ENCODE measurements at regions not wholly inside any gene's neighbourhood (a gene's known extent, or its start where the extent isn't known, plus 50 kb on each side); places are given as distances from the start of the nearest gene placed in this dataset.

- Histone ChIP-seq H3K36me3 (ENCODE audit: control insufficient read depth in 4 of 4, insufficient read depth in 3 of 4, low read depth in 1 of 4, low read length in 3 of 4) (no peaks in the 10 kb centered on the region), H3K9me3 (ENCODE audit: control insufficient read depth in 4 of 4, low read length in 3 of 4) (no peaks in the 10 kb centered on the region), H3K27me3 (ENCODE audit: control insufficient read depth in 4 of 4, insufficient read depth in 4 of 4, low read length in 3 of 4) (peaks cover 0 to 4% (median 0%) of the 10 kb centered on the region in 4 donors), H3K27ac (ENCODE audit: low read depth in 1 of 2, low read length in 2 of 2) (no peak overlapping the region), H3K9ac (ENCODE audit: low read depth in 1 of 2, low read length in 2 of 2) (no peak overlapping the region), H3K4me1 (ENCODE audit: control insufficient read depth in 4 of 4, insufficient read depth in 4 of 4, low read length in 3 of 4) (no peaks in the 10 kb centered on the region), H3K4me3 (ENCODE audit: low read depth in 1 of 3, low read length in 3 of 3) (no peak overlapping the region)
- 38% methylated on average over 3 of the region's 3 CpGs for WGBS
- TF ChIP-seq RAD21 (IDR thresholded peaks at IDR 0.05) (no peak), NR2F2 (IDR thresholded peaks at IDR 0.05) (no peak)
- TF ChIP-seq, protein P1, sequence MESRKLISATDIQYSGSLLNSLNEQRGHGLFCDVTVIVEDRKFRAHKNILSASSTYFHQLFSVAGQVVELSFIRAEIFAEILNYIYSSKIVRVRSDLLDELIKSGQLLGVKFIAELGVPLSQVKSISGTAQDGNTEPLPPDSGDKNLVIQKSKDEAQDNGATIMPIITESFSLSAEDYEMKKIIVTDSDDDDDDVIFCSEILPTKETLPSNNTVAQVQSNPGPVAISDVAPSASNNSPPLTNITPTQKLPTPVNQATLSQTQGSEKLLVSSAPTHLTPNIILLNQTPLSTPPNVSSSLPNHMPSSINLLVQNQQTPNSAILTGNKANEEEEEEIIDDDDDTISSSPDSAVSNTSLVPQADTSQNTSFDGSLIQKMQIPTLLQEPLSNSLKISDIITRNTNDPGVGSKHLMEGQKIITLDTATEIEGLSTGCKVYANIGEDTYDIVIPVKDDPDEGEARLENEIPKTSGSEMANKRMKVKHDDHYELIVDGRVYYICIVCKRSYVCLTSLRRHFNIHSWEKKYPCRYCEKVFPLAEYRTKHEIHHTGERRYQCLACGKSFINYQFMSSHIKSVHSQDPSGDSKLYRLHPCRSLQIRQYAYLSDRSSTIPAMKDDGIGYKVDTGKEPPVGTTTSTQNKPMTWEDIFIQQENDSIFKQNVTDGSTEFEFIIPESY (IDR thresholded peaks at IDR 0.05): no peak
- no peak for DNase-seq (ENCODE audit: low spot score)
Observed at GRCh38 chr12:129959889-129960288, 56.1 kb upstream of the TMEM132D start.

DNA sequence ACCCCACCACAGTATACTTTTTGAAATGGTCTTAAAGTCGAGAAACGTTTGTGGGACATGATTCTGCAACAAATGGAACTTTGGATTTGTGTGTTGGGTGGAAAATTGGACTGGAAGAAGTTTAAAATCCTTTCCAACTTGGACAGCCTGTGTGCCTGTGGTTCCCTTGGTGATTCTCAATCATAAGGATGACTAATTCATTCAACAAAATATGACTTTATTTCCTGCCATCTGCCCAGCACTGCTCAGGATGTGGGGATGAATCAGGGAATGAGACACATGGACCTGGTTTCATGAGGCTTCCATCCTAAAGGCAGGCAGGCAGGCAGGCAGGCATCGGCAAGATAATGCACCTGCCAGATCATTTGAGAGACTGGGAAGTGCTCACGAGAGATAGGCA lies 57.3 kb upstream of the TMEM132D start:
- Histone ChIP-seq H3K27me3 (ENCODE audit: control insufficient read depth in 4 of 4, insufficient read depth in 4 of 4, low read length in 3 of 4) (peaks cover 0 to 4% (median 0%) of the 10 kb centered on the region in 4 donors), H3K4me3 (ENCODE audit: low read depth in 1 of 3, low read length in 3 of 3) (no peak overlapping the region), H3K27ac (ENCODE audit: low read depth in 1 of 2, low read length in 2 of 2) (no peak overlapping the region), H3K9me3 (ENCODE audit: control insufficient read depth in 4 of 4, low read length in 3 of 4) (no peaks in the 10 kb centered on the region), H3K36me3 (ENCODE audit: control insufficient read depth in 4 of 4, insufficient read depth in 3 of 4, low read depth in 1 of 4, low read length in 3 of 4) (no peaks in the 10 kb centered on the region), H3K9ac (ENCODE audit: low read depth in 1 of 2, low read length in 2 of 2) (no peak overlapping the region), H3K4me1 (ENCODE audit: control insufficient read depth in 4 of 4, insufficient read depth in 4 of 4, low read length in 3 of 4) (no peaks in the 10 kb centered on the region)
- WGBS: 48% methylated on average over 4 of the region's 4 CpGs
- DNase-seq (ENCODE audit: low spot score): no peak
- no peak for TF ChIP-seq EGR1 (IDR thresholded peaks at IDR 0.05; ENCODE audit: low read depth in 2 of 2)
- TF ChIP-seq, protein P1 (IDR thresholded peaks at IDR 0.05): no peak
- TF ChIP-seq RAD21 (IDR thresholded peaks at IDR 0.05): no peak
- TF ChIP-seq FOXA1 (IDR thresholded peaks at IDR 0.05): no peak
- TF ChIP-seq YY1 (IDR thresholded peaks at IDR 0.05): no peak
- no peak for TF ChIP-seq JUND (IDR thresholded peaks at IDR 0.05)
- TF ChIP-seq NR2F2 (IDR thresholded peaks at IDR 0.05): no peak
- TF ChIP-seq SP1 (IDR thresholded peaks at IDR 0.05): no peak
- TF ChIP-seq HNF4A (conservative IDR thresholded peaks at IDR 0.05): no peak

DNA sequence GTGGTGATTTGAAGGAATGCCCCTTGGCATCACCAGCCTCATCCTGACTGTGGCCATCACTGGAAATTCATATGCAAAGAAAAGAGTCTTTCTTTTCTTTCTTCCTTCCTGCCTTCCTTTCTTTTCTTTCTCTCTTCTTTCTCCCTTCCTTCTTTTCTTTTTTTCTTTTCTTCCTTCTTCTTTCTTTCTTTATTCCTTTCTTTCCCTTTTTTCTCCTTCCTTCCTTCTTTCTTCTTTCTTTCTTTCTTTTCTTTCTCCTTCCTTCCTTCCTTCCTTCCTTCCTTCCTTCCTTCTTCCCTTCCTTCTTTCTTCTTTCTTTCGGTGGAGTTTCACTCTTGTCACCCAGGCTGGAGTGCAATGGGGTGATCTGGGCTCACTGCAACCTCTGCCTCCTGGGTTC lies 58.0 kb upstream of the TMEM132D start:
- TF ChIP-seq FOXA2 (IDR thresholded peaks at IDR 0.05) (no peak), YY1 (IDR thresholded peaks at IDR 0.05) (no peak), FOXA1 (IDR thresholded peaks at IDR 0.05) (no peak)
- TF ChIP-seq, protein P2, sequence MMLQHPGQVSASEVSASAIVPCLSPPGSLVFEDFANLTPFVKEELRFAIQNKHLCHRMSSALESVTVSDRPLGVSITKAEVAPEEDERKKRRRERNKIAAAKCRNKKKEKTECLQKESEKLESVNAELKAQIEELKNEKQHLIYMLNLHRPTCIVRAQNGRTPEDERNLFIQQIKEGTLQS (IDR thresholded peaks at IDR 0.05): no peak
- H3K36me3 ChIP-seq (ENCODE audit: control insufficient read depth in 4 of 4, insufficient read depth in 3 of 4, low read depth in 1 of 4, low read length in 3 of 4): no peaks in the 10 kb centered on the region
- no peak overlapping the region for H3K27ac ChIP-seq (ENCODE audit: low read depth in 1 of 2, low read length in 2 of 2)
- no peak overlapping the region for H3K4me3 ChIP-seq (ENCODE audit: low read depth in 1 of 3, low read length in 3 of 3)
- no peaks in the 10 kb centered on the region for H3K9me3 ChIP-seq (ENCODE audit: control insufficient read depth in 4 of 4, low read length in 3 of 4)
- peaks cover 0 to 4% (median 0%) of the 10 kb centered on the region in 4 donors for H3K27me3 ChIP-seq (ENCODE audit: control insufficient read depth in 4 of 4, insufficient read depth in 4 of 4, low read length in 3 of 4)
- no peaks in the 10 kb centered on the region for H3K4me1 ChIP-seq (ENCODE audit: control insufficient read depth in 4 of 4, insufficient read depth in 4 of 4, low read length in 3 of 4)
- H3K9ac ChIP-seq (ENCODE audit: low read depth in 1 of 2, low read length in 2 of 2): no peak overlapping the region
- WGBS: 73% methylated on average over 1 of the region's 1 CpG
- no peak for DNase-seq (ENCODE audit: low spot score)

Measured in liver (tissue), 7 donors.